Activated T-cell treated with anti-CD3 and anti-CD28 coated beads, Interleukin-2, amount 50 U/mL, for 72 hours (primary cell): ENCODE measurements at regions not wholly inside any gene's neighbourhood (a gene's known extent, or its start where the extent isn't known, plus 50 kb on each side); places are given as distances from the start of the nearest gene placed in this dataset.
"Not testable (repeated sequence)": the region's sequence is repeated elsewhere in the genome, so short reads cannot be mapped to it uniquely, and the experiment has no call there.

ENCODE experiments used
- ATAC-seq, 2 donors: fragments of 150-1000 bp; cut with Tn5 transposase; replicated peaks in 1 of 2; 2 replicates each; pipeline ENCODE4 v1.10.0; 2021; ENCODE audit warnings: moderate library complexity in 2 of 2, mild to moderate bottlenecking in 1 of 2
- DNase-seq, 2 donors: peaks; one replicate each; pipeline ENCODE4 v3.0.0; 2021 to 2022; ENCODE audit warnings: mixed read lengths in 1 of 2
- H3K27ac Mint-ChIP-seq: one replicate; pipeline ENCODE4 v1.8.0; 2022; ENCODE audit warnings: mild to moderate bottlenecking, moderate library complexity, mixed read lengths
- H3K27me3 Mint-ChIP-seq: one replicate; pipeline ENCODE4 v1.8.0; 2022; ENCODE audit warnings: low read depth, mixed read lengths
- H3K36me3 Mint-ChIP-seq, 2 donors: one replicate each; pipeline ENCODE4 v1.8.0; 2022; ENCODE audit warnings: mixed read lengths in 2 of 2, mild to moderate bottlenecking in 1 of 2; ENCODE audit not compliant: insufficient read depth in 2 of 2
- H3K4me1 Mint-ChIP-seq: one replicate; pipeline ENCODE4 v1.8.0; 2022; ENCODE audit warnings: low read depth, mixed read lengths
- H3K4me3 Mint-ChIP-seq, 2 donors: one replicate each; pipeline ENCODE4 v1.8.0; 2022; ENCODE audit warnings: mild to moderate bottlenecking in 2 of 2, mixed read lengths in 2 of 2, moderate library complexity in 2 of 2
- H3K9me3 Mint-ChIP-seq, 2 donors: one replicate each; pipeline ENCODE4 v1.8.0; 2022; ENCODE audit warnings: mixed read lengths in 2 of 2

GRCh38 chr2:182639971-182640370 lies 76.1 kb upstream of the DNAJC10 start:
- no peaks in the 10 kb centered on the region for H3K27me3 Mint-ChIP-seq
- no peaks in the 10 kb centered on the region for H3K36me3 Mint-ChIP-seq
- ATAC-seq (no peak), DNase-seq (no peak)
- no peak overlapping the region for H3K27ac Mint-ChIP-seq
- no peak overlapping the region for H3K4me3 Mint-ChIP-seq
- H3K9me3 Mint-ChIP-seq, result no peaks in the 10 kb centered on the region
- H3K4me1 Mint-ChIP-seq, result no peaks in the 10 kb centered on the region

GRCh38 chr2:182642328-182642727 lies 73.7 kb upstream of the DNAJC10 start:
- Mint-ChIP-seq H3K9me3 (no peaks in the 10 kb centered on the region), H3K27me3 (no peaks in the 10 kb centered on the region), H3K4me1 (no peaks in the 10 kb centered on the region), H3K36me3 (no peaks in the 10 kb centered on the region), H3K4me3 (no peak overlapping the region), H3K27ac (no peak overlapping the region)
- ATAC-seq (peak; percentile 62 to 63), DNase-seq (peak; percentile 12 to 18)

GRCh38 chr2:182646763-182647498 lies 69.1 kb upstream of the DNAJC10 start:
- ATAC-seq, result no peak
- Mint-ChIP-seq H3K4me1 (peaks cover 6% of the 10 kb centered on the region), H3K4me3 (no peak overlapping the region), H3K27me3 (no peaks in the 10 kb centered on the region), H3K9me3 (no peaks in the 10 kb centered on the region), H3K27ac (no peak overlapping the region), H3K36me3 (no peaks in the 10 kb centered on the region)
- no peak for DNase-seq

DNA sequence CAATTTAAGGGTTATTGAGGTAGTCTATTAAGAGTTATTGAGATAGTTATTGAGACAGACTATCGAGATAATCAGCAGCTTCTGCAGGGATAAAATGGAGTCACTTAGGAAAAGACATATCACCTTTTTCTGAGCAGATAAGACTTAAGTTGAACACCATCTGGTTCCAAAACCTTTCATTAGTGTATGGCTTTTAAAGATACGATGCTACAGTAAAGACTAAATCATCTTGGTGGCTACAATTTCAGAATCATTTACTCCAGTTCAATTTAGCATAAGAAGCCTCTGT lies 68.6 kb upstream of the DNAJC10 start:
- H3K4me1 Mint-ChIP-seq, result peaks cover 6% of the 10 kb centered on the region
- no peaks in the 10 kb centered on the region for H3K27me3 Mint-ChIP-seq
- no peaks in the 10 kb centered on the region for H3K36me3 Mint-ChIP-seq
- ATAC-seq (no peak), DNase-seq (no peak)
- no peaks in the 10 kb centered on the region for H3K9me3 Mint-ChIP-seq
- H3K4me3 Mint-ChIP-seq, result no peak overlapping the region
- no peak overlapping the region for H3K27ac Mint-ChIP-seq

DNA sequence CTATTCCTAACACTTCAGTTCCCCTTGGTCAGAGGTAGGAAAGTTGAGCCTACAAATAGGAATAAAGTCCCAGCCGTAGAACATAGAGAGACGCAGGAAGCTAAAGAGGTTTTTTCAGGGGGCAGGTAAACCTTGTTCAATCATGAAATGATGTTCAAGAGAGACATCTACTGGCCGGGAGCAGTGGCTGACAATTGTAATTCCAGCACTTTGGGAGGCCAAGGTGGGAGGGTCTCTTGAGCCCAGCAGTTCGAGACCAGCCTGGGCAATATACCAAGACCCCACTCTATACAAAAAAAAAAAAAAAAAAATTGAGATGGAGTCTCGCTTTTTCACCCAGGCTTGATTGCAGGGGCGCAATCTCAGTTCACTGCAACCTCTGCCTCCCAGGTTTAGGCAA lies 66.7 kb upstream of the DNAJC10 start:
- Mint-ChIP-seq H3K9me3 (no peaks in the 10 kb centered on the region), H3K4me3 (no peak overlapping the region), H3K4me1 (peaks cover 6% of the 10 kb centered on the region)

GRCh38 chr2:182650704-182651103 lies 65.4 kb upstream of the DNAJC10 start:
- Mint-ChIP-seq H3K4me3 (no peak overlapping the region), H3K4me1 (peaks cover 6% of the 10 kb centered on the region), H3K9me3 (no peaks in the 10 kb centered on the region), H3K27ac (no peak overlapping the region), H3K36me3 (no peaks in the 10 kb centered on the region), H3K27me3 (peaks cover 4% of the 10 kb centered on the region)
- ATAC-seq (no peak), DNase-seq (no peak)

More for the DNA sequence above, 66.7 kb upstream of the DNAJC10 start:
- Mint-ChIP-seq H3K36me3 (no peaks in the 10 kb centered on the region), H3K27ac (no peak overlapping the region), H3K27me3 (no peaks in the 10 kb centered on the region)
- ATAC-seq, result no peak
- no peak for DNase-seq

GRCh38 chr2:182652326-182652725 lies 63.7 kb upstream of the DNAJC10 start:
- ATAC-seq, result peak; percentile 83 to 94
- peak; percentile 21 to 38 for DNase-seq
- peaks cover 11% of the 10 kb centered on the region for H3K27me3 Mint-ChIP-seq
- peak overlapping the region; percentile 17 for H3K27ac Mint-ChIP-seq
- peaks cover 6% of the 10 kb centered on the region for H3K4me1 Mint-ChIP-seq
- no peaks in the 10 kb centered on the region for H3K9me3 Mint-ChIP-seq
- H3K36me3 Mint-ChIP-seq, result no peaks in the 10 kb centered on the region
- H3K4me3 Mint-ChIP-seq, result peak overlapping the region in 1 of 2 donors; percentile 6

DNA sequence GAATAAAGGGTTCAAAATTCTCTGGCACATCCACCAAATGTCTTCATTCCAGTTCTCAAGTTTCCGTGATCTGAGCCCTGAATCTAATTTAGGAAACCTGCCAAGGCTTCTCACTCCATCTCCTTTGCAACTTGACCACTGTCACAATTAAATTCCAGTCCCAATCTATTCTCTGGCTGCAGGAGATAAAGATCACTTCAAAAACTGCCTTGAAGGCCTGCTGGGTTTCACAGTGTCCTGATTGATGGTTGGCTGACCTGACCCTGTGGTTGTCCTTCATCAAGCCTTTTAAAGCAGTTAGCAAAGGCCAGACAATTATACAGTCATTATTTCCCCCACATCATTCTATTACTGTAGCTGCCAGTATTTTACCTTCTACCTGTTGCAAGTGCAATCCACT lies 60.3 kb upstream of the DNAJC10 start:
- H3K27ac Mint-ChIP-seq, result no peak overlapping the region
- no peak overlapping the region for H3K4me3 Mint-ChIP-seq
- H3K4me1 Mint-ChIP-seq, result peaks cover 3% of the 10 kb centered on the region
- DNase-seq (no peak), ATAC-seq (no peak)
- H3K36me3 Mint-ChIP-seq, result no peaks in the 10 kb centered on the region
- peaks cover 11% of the 10 kb centered on the region for H3K27me3 Mint-ChIP-seq
- H3K9me3 Mint-ChIP-seq, result no peaks in the 10 kb centered on the region

DNA sequence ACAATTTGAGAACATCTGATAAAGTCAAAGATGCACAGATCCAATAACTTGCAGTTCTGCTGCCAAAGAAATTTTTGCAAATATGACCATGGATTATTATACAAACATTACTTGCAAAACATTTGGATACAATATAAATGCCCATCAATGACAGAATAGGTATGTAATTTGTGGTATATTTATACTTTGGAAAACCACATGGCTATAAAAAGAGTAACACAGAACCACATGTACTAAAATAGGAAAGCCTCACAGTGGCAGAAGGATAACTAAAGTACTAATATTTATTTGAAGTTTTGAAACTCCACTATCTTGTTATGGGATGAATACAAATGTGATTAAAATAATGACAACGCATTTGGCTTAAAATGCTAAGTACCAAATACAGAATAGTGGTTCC lies 51.8 kb upstream of the DNAJC10 start:
- H3K27ac Mint-ChIP-seq, result no peak overlapping the region
- H3K4me1 Mint-ChIP-seq, result peaks cover 5% of the 10 kb centered on the region
- no peak for DNase-seq
- H3K4me3 Mint-ChIP-seq, result no peak overlapping the region
- no peaks in the 10 kb centered on the region for H3K9me3 Mint-ChIP-seq
- peaks cover 5% of the 10 kb centered on the region for H3K27me3 Mint-ChIP-seq
- no peak for ATAC-seq
- H3K36me3 Mint-ChIP-seq, result no peaks in the 10 kb centered on the region

- not testable (repeated sequence) for ATAC-seq, H3K4me1 Mint-ChIP-seq, H3K27me3 Mint-ChIP-seq, H3K27ac Mint-ChIP-seq, H3K36me3 Mint-ChIP-seq, H3K4me3 Mint-ChIP-seq, H3K9me3 Mint-ChIP-seq, DNase-seq
Observed at GRCh38 chr2:182665500-182665899, 50.6 kb upstream of the DNAJC10 start.
